ENCODE measurements at regions not wholly inside any gene's neighbourhood (a gene's known extent, or its start where the extent isn't known, plus 50 kb on each side); places are given as distances from the start of the nearest gene placed in this dataset.

DNA sequence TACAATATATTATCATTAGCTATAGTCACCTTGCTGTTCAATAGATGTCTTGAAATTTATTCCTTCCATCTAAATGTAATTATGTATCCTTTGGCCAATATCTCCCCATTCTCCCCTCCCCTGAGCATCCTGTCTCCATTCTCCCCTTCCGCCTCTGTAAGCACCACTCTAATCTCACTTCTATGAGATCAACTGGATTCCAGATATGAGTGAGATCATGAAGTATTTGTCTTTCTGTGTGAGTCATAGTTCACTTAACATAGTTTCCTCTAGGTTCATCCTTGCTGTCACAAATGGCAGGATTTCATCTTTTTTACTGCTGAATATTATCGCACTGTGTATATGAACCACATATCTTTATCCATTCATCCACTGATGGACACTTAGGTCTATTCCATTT, 148.8 kb upstream of the NDN start:
- H3K9me3 ChIP-seq (ENCODE audit: control insufficient read depth, insufficient read depth, low read depth, low read length) = no peaks in the 10 kb centered on the region
- TF ChIP-seq CTCF (conservative IDR thresholded peaks at IDR 0.05 in 1 of 2, IDR thresholded peaks at IDR 0.05 in 1 of 2; ENCODE audit: low read depth in 1 of 2, low read length in 2 of 2) (no peak), EZH2 (IDR thresholded peaks at IDR 0.05; ENCODE audit: low read length, missing control alignments) (no peak)
- no peaks in the 10 kb centered on the region for H3K4me1 ChIP-seq (ENCODE audit: control insufficient read depth, extremely low read depth, insufficient read depth, low read length)
- no peak overlapping the region for H3K4me2 ChIP-seq (ENCODE audit: extremely low read depth, insufficient read depth, low read length)
- H3K27ac ChIP-seq (ENCODE audit: insufficient read depth, low read length) = no peak overlapping the region
- no peaks in the 10 kb centered on the region for H3K27me3 ChIP-seq (ENCODE audit: control insufficient read depth, insufficient read depth, low read length)
- DNase-seq (ENCODE audit: low read depth in 2 of 2) = no peak
- H3K79me2 ChIP-seq (ENCODE audit: control insufficient read depth, insufficient read depth, low read length) = no peaks in the 10 kb centered on the region
- H3K4me3 ChIP-seq (replicated peaks in 1 of 4; ENCODE audit: control extremely low read depth in 1 of 4, insufficient read depth in 1 of 4, low read depth in 3 of 4, low read length in 4 of 4) = no peak overlapping the region
- no peak overlapping the region for H3K9ac ChIP-seq (ENCODE audit: insufficient read depth, low read length)
- no peaks in the 10 kb centered on the region for H4K20me1 ChIP-seq (ENCODE audit: control insufficient read depth, extremely low read depth, insufficient read depth, low read length)
- H3K36me3 ChIP-seq (ENCODE audit: control insufficient read depth, insufficient read depth, low read length) = no peaks in the 10 kb centered on the region
- H2AFZ ChIP-seq (ENCODE audit: low read length) = no peak overlapping the region

- Histone ChIP-seq H3K4me3 (replicated peaks in 1 of 4; ENCODE audit: control extremely low read depth in 1 of 4, insufficient read depth in 1 of 4, low read depth in 3 of 4, low read length in 4 of 4) (no peak overlapping the region), H3K9ac (ENCODE audit: insufficient read depth, low read length) (no peak overlapping the region), H3K36me3 (ENCODE audit: control insufficient read depth, insufficient read depth, low read length) (no peaks in the 10 kb centered on the region), H4K20me1 (ENCODE audit: control insufficient read depth, extremely low read depth, insufficient read depth, low read length) (no peaks in the 10 kb centered on the region), H3K4me1 (ENCODE audit: control insufficient read depth, extremely low read depth, insufficient read depth, low read length) (no peaks in the 10 kb centered on the region), H3K79me2 (ENCODE audit: control insufficient read depth, insufficient read depth, low read length) (no peaks in the 10 kb centered on the region), H3K27me3 (ENCODE audit: control insufficient read depth, insufficient read depth, low read length) (no peaks in the 10 kb centered on the region), H3K27ac (ENCODE audit: insufficient read depth, low read length) (no peak overlapping the region), H3K4me2 (ENCODE audit: extremely low read depth, insufficient read depth, low read length) (no peak overlapping the region), H3K9me3 (ENCODE audit: control insufficient read depth, insufficient read depth, low read depth, low read length) (no peaks in the 10 kb centered on the region), H2AFZ (ENCODE audit: low read length) (no peak overlapping the region)
- TF ChIP-seq CTCF (conservative IDR thresholded peaks at IDR 0.05 in 1 of 2, IDR thresholded peaks at IDR 0.05 in 1 of 2; ENCODE audit: low read depth in 1 of 2, low read length in 2 of 2) (no peak), EZH2 (IDR thresholded peaks at IDR 0.05; ENCODE audit: low read length, missing control alignments) (no peak)
- no peak for DNase-seq (ENCODE audit: low read depth in 2 of 2)
Observed at GRCh38 chr15:23839893-23840474, 152.9 kb upstream of the NDN start.

- Histone ChIP-seq H3K4me3 (replicated peaks in 1 of 4; ENCODE audit: control extremely low read depth in 1 of 4, insufficient read depth in 1 of 4, low read depth in 3 of 4, low read length in 4 of 4) (no peak overlapping the region), H3K36me3 (ENCODE audit: control insufficient read depth, insufficient read depth, low read length) (no peaks in the 10 kb centered on the region), H2AFZ (ENCODE audit: low read length) (no peak overlapping the region), H3K4me2 (ENCODE audit: extremely low read depth, insufficient read depth, low read length) (no peak overlapping the region), H4K20me1 (ENCODE audit: control insufficient read depth, extremely low read depth, insufficient read depth, low read length) (no peaks in the 10 kb centered on the region), H3K27ac (ENCODE audit: insufficient read depth, low read length) (no peak overlapping the region), H3K9ac (ENCODE audit: insufficient read depth, low read length) (no peak overlapping the region), H3K9me3 (ENCODE audit: control insufficient read depth, insufficient read depth, low read depth, low read length) (no peaks in the 10 kb centered on the region), H3K79me2 (ENCODE audit: control insufficient read depth, insufficient read depth, low read length) (no peaks in the 10 kb centered on the region), H3K27me3 (ENCODE audit: control insufficient read depth, insufficient read depth, low read length) (no peaks in the 10 kb centered on the region), H3K4me1 (ENCODE audit: control insufficient read depth, extremely low read depth, insufficient read depth, low read length) (no peaks in the 10 kb centered on the region)
- TF ChIP-seq CTCF (conservative IDR thresholded peaks at IDR 0.05 in 1 of 2, IDR thresholded peaks at IDR 0.05 in 1 of 2; ENCODE audit: low read depth in 1 of 2, low read length in 2 of 2) (no peak), EZH2 (IDR thresholded peaks at IDR 0.05; ENCODE audit: low read length, missing control alignments) (no peak)
- no peak for DNase-seq (ENCODE audit: low read depth in 2 of 2)
Observed at GRCh38 chr15:23846218-23846617, 159.1 kb upstream of the NDN start.

All from fibroblast of lung (primary cell).